GM12874 (cell line): ENCODE measurements at regions not wholly inside any gene's neighbourhood (a gene's known extent, or its start where the extent isn't known, plus 50 kb on each side); places are given as distances from the start of the nearest gene placed in this dataset.

Source experiments
- TF ChIP-seq, protein P1 (sequence below): IDR thresholded peaks from 2 replicates; pipeline ENCODE4 v1.5.1; 2011; ENCODE audit warnings: low read depth, mild to moderate bottlenecking, control low read depth, low read length, moderate library complexity; ENCODE audit not compliant: insufficient read depth

DNA sequence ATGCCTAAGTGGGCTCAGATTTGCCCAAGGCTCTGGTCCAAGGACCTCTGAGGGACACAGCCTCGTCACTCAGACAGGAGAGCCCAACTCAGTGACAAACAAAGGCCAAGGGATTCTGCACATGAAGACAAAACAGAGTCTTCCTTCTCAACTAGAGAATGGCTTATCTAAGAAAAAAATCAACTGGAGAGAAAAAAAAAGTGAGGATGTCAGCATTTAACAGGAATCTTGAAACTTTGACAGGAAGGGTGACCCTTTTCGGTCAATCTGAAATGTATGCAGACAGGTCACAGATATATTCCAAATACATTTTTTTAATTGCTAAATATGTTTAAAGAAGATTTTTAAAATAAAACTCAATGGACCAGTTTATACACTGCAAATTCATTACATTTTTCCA, 154.5 kb downstream of the ETS2 start:
- TF ChIP-seq, protein P1, sequence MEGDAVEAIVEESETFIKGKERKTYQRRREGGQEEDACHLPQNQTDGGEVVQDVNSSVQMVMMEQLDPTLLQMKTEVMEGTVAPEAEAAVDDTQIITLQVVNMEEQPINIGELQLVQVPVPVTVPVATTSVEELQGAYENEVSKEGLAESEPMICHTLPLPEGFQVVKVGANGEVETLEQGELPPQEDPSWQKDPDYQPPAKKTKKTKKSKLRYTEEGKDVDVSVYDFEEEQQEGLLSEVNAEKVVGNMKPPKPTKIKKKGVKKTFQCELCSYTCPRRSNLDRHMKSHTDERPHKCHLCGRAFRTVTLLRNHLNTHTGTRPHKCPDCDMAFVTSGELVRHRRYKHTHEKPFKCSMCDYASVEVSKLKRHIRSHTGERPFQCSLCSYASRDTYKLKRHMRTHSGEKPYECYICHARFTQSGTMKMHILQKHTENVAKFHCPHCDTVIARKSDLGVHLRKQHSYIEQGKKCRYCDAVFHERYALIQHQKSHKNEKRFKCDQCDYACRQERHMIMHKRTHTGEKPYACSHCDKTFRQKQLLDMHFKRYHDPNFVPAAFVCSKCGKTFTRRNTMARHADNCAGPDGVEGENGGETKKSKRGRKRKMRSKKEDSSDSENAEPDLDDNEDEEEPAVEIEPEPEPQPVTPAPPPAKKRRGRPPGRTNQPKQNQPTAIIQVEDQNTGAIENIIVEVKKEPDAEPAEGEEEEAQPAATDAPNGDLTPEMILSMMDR: no peak

DNA sequence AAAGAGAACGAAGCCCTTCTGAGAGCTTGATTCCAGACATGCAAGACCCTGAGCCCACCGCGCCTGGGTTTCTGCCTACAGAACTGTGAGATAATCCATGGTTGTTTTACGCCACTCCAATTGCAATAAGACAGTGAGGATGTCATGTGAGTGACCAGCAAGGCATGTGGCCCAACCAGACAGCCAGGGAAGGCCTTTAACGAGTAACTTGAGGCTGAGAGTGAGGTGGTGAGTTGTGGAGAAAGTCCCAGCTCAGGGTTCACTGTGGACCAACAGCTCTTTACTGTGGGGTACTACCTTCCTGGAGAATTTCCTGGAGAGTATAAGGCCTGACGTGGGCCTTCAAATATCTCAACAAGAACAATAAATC, 153.9 kb downstream of the ETS2 start:
- TF ChIP-seq, protein P1: no peak

DNA sequence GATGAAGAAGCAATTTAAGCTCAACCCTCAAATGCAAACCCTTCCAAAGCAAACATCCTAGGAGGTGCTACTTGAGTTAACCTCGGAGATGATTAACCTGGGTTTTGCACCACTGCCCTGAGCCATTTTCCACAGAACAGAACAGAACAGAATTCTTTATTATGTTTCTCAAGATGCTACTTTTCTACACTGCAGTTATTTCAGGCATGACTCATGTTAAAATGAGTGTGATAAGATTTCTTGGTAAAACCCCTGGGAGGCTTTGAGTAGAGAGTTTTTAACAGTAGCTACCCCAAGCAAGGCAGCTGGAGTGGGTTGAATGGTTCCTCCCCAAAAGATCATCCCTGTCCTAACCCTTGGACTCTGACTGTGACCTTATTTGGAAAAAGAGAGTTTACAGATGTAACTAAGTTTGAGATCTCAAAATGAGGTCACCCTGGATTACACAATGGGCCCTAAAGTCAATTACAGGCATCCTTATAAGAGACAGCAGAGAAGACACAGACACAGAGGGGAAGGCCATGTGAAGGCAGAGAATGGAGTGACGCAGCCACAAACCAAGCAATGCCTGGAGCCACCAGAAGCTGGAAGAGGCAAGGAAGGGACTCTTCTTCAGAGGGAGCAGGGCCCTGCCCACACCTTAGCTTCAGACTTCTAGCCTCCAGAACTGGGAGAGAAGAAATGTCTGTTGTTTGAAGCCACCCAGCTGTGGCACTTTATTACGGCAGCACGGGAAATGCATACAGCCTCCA, 153.4 kb downstream of the ETS2 start:
- TF ChIP-seq, protein P1: no peak

GRCh38 chr21:38958323-38958705, 152.6 kb downstream of the ETS2 start:
- TF ChIP-seq, protein P1: no peak

DNA sequence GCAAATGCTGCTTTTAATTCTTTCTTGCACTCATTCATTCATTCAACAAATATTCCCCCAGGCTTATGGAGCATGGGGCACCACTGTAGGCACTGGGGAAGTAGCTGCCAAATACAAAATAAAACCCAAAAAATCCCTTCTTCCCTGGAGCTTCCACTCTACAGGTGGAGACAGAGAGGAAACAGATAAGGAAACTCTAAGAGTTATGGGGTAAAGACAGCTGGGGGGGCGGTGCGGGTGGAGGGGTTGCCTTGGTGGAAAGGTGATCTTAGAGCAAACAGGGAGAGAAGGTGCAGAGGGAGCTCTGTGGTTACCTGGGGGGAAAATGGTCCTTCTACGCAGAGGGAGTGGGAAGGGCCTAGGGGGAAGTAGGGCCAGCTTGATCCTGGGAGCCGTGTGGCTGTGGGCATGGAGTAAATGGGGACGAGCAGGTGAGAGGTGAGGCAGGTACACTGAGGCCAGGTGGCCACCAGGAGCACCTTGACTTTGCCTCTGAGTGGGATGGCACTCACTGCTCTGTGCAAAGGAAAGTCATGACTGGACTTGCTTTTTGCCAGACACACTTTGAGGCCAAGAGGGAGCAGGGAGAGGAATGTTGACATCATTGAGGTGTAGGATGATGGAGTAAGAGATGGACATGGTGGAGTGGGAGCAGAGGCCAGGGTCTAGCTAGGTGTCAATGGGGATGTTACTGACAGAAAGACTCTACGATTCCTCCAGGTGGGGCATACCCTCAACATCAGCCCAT, 152.0 kb downstream of the ETS2 start:
- TF ChIP-seq, protein P1: no peak

DNA sequence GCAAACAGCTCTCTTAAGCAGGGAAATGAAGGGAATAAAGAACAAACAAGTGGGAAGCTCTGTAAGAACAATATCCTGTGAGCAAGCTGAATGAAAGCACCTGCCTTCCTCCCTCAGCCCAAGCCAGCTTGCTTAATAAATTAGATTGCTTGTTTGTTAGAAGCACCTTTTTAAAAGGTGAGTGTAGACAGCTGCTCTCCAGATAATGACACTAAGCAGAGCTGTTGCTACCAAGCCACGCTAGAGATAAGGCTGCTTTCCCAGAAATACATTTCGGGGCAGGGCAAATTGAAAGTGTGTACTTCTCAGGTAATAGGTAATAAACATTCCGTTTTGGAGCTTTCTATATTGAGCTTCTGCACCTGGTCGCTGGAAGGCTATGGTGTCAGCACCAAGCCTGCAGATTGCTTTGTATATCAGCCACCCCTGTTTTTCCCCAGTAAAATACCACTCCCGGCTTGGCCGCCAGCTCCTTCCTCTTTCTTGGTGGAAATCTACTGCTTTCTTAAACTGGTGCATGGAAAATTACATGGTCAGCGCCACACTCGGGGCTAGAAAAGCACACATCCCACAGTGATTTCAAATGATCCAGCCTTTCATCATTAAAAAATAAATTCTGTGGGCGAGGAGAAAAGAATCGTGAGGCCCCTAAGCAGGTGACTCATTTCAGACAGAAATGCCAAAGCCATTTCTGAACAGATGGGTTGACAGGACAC, 151.3 kb downstream of the ETS2 start:
- TF ChIP-seq, protein P1: no peak

DNA sequence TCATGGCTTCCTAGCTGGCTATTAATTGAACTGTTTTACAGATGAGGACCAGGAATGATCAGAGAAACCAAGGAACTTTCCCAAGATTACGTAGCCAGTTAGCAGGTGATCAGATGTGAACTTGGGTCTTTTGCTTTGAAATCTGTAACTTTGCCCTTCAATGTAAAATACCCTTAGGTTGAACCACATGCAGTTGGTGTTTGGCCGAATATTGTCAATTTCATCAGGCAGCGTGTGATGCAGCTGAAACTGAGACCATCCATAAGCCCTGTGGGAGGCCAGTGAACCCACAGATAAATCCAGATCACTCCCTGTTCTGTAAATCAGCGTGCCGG, 150.8 kb downstream of the ETS2 start:
- TF ChIP-seq, protein P1: no peak
